GM21423 (cell line): ENCODE measurements at regions not wholly inside any gene's neighbourhood (a gene's known extent, or its start where the extent isn't known, plus 50 kb on each side); places are given as distances from the start of the nearest gene placed in this dataset.
"Not testable (repeated sequence)": the region's sequence is repeated elsewhere in the genome, so short reads cannot be mapped to it uniquely, and the experiment has no call there.

ENCODE experiments used
- ATAC-seq: cut with Tn5 transposase; IDR thresholded peaks from one replicate; pipeline ENCODE4 v1.9.1; 2021; ENCODE audit warnings: mild to moderate bottlenecking, moderate library complexity; ENCODE audit not compliant: unreplicated experiment

- no peak for ATAC-seq
Measured at GRCh38 chr4:10841697-10842096, 157.1 kb upstream of the CLNK start.

GRCh38 chr4:10837151-10837550, 152.6 kb upstream of the CLNK start:
- no peak for ATAC-seq

- ATAC-seq = no peak
Measured at GRCh38 chr4:10832806-10833628, 148.4 kb upstream of the CLNK start.

DNA sequence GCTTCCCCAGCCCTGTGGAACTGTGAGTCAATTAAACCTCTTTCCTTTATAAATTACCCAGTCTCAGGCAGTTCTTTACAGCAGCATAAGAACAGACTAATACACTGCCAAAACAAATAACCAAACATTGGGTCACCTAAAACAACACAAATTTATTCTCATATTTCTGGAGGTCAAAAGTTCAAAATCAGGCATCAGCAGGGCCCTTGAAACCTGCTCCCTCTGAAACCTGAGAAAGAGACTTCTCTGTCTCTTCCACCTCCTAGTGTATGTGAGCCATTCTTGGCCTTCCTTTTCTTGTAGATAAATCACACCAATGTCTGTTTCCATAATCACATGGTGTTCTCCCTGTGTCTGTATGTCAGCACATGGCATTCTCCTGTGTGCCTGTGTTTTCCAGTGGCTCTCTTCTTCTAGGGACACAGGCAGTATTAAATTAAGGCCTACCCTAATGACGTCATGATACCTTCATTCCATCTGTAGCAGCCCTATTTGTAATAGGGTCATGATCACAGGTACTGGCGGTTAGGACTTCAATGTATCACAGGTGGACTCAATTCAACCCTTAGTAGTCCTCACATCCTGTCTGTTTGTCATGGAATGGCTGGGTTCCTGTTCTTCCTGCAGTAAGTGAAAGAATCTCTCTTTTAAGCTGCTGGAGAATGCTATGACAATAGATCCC, 147.3 kb upstream of the CLNK start:
- no peak for ATAC-seq

- not testable (repeated sequence) for ATAC-seq
Measured at GRCh38 chr4:10828918-10829538, 144.5 kb upstream of the CLNK start.

- ATAC-seq = no peak
Measured at GRCh38 chr4:10821826-10822225, 137.3 kb upstream of the CLNK start.

DNA sequence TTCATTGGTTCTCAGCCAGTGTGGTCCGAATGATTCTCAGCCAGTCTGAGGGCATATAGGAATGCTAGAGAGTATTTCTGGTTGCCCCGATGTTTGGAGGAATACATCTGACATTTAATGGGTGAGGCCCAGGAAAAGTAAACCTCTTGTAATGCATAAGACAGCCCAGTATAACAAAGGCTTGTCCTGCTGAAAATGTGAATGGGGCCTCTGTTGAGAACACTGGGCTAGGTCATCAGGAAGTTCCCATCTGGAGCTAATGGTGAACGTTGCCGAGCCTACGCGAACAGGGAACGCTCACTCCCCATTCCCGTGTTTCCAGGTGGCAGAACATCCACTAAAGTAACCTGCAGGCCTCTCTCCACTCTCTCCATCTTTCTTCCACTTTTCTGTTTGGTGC, 132.0 kb upstream of the CLNK start:
- no peak for ATAC-seq

- ATAC-seq = no peak
Measured at GRCh38 chr4:10811991-10812390, 127.4 kb upstream of the CLNK start.

- no peak for ATAC-seq
Measured at GRCh38 chr4:10810411-10810810, 125.8 kb upstream of the CLNK start.

GRCh38 chr4:10809905-10810304, 125.3 kb upstream of the CLNK start:
- peak; percentile 59 for ATAC-seq

DNA sequence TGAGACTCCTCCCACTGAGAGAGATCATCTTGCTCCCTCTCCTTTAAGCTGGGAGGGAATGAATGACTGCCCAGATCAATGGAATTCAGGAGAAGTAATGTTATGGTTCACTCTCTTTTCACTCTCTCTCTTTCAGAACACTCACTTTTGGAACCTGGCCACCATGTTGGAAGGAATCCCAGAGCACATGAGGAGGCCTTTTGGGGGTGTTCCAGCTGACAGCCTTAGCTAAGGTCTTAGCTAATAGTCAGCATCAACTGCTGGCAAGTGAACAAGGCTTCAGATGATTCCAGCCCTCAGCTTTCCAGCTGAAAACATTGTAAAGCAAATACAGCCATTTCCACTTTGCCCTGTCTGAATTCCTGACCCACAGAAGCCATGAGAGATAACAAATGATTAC, 124.0 kb upstream of the CLNK start:
- no peak for ATAC-seq

GRCh38 chr4:10806953-10807645, 122.5 kb upstream of the CLNK start:
- no peak for ATAC-seq

GRCh38 chr4:10803713-10804343, 119.3 kb upstream of the CLNK start:
- no peak for ATAC-seq

- no peak for ATAC-seq
Measured at GRCh38 chr4:10787365-10787764, 102.8 kb upstream of the CLNK start.

DNA sequence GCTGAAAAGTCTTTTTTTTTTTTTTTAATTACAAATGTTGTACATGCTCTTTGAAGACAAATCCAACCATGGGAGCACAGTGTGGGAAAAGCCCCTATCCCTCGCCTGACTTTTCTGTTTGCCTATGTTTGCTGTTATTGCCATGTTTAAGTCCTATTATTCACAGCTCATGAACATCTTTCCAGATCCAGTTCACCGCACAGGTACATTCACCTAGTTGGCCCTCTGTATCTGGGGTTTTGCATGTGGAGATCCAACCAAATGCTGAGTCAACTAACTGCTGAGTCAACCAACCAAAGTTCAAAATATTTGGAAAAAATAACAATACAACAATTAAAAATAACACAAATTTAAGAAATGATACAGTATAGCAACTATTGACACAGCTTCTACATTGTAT, 100.1 kb upstream of the CLNK start:
- ATAC-seq = no peak

DNA sequence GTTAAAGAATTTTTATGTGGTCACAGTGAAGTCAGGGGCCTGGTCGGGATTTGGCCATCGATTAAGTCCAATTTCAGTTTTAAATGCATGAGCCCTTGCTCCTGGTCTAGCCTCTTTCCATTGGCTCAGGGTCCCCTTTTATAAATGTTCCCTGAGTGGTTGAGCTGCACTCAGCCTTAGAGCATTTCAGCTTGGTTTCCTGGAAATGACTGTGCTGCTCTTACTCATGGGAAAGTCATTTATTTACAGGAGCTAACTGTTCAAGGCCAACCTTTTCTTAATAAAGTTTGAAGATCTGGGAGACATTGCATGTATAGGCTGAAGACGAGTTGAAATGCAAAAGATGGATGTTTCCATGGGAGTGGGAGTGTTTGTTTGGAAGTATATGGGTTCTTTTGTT, 98.8 kb upstream of the CLNK start:
- ATAC-seq = no peak

- ATAC-seq = no peak
Measured at GRCh38 chr4:10781805-10782204, 97.2 kb upstream of the CLNK start.

- ATAC-seq = not testable (repeated sequence)
Measured at GRCh38 chr4:10780803-10781202, 96.2 kb upstream of the CLNK start.

- not testable (repeated sequence) for ATAC-seq
Measured at GRCh38 chr4:10775132-10775531, 90.6 kb upstream of the CLNK start.

DNA sequence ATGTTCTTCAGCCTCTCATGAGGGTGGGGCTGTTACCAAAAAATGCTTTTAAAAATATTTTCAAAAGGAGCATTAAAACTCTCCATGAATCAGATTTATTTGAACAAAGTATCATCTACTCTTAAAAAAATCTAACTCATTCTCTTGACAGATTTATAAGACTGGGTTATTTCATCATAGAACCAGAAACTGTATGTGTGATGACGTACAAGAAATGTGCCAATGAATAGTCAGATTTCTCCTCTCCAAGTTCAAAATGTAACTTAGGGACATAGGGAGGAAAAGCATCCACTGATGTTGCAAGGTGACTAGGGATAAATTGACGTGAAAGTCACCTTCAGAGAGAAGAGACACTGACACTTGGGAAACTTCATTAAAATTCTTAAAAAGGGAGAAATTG, 89.1 kb upstream of the CLNK start:
- no peak for ATAC-seq

GRCh38 chr4:10773010-10773409, 88.4 kb upstream of the CLNK start:
- ATAC-seq = no peak
